Activated CD8-positive, alpha-beta memory T cell treated with anti-CD3 and anti-CD28 coated beads, Interleukin-2, amount 50 U/mL, for 24 hours (primary cell): ENCODE measurements at regions not wholly inside any gene's neighbourhood (a gene's known extent, or its start where the extent isn't known, plus 50 kb on each side); places are given as distances from the start of the nearest gene placed in this dataset.
"Not testable (repeated sequence)": the region's sequence is repeated elsewhere in the genome, so short reads cannot be mapped to it uniquely, and the experiment has no call there.

Experiments
- DNase-seq: peaks from one replicate; pipeline ENCODE4 v3.0.0-alpha.2; 2020; ENCODE audit errors: extremely low read depth

GRCh38 chr5:56732121-56732520, 83.2 kb upstream of the MAP3K1 start:
- DNase-seq, result no peak

GRCh38 chr5:56731473-56731872, 83.9 kb upstream of the MAP3K1 start:
- DNase-seq, result not testable (repeated sequence)

GRCh38 chr5:56729488-56729887, 85.9 kb upstream of the MAP3K1 start:
- no peak for DNase-seq

GRCh38 chr5:56725711-56726411, 89.5 kb upstream of the MAP3K1 start:
- no peak for DNase-seq

GRCh38 chr5:56724857-56725256, 90.5 kb upstream of the MAP3K1 start:
- not testable (repeated sequence) for DNase-seq

- DNase-seq, result no peak
Measured at GRCh38 chr5:56722317-56722716, 93.0 kb upstream of the MAP3K1 start.

GRCh38 chr5:56717253-56717987, 97.9 kb upstream of the MAP3K1 start:
- no peak for DNase-seq

- DNase-seq, result no peak
Measured at GRCh38 chr5:56715986-56716385, 99.4 kb upstream of the MAP3K1 start.

GRCh38 chr5:56712895-56713591, 102.3 kb upstream of the MAP3K1 start:
- no peak for DNase-seq

GRCh38 chr5:56710826-56711590, 104.3 kb upstream of the MAP3K1 start:
- DNase-seq, result no peak

GRCh38 chr5:56706504-56706903, 108.8 kb upstream of the MAP3K1 start:
- no peak for DNase-seq

- no peak for DNase-seq
Measured at GRCh38 chr5:56705217-56705616, 110.1 kb upstream of the MAP3K1 start.

- no peak for DNase-seq
Measured at GRCh38 chr5:56703952-56704351, 111.4 kb upstream of the MAP3K1 start.

- no peak for DNase-seq
Measured at GRCh38 chr5:56700711-56701110, 114.6 kb upstream of the MAP3K1 start.

- DNase-seq, result no peak
Measured at GRCh38 chr5:56699538-56699937, 115.8 kb upstream of the MAP3K1 start.

- no peak for DNase-seq
Measured at GRCh38 chr5:56698463-56699381, 116.6 kb upstream of the MAP3K1 start.

- DNase-seq, result no peak
Measured at GRCh38 chr5:56696900-56697299, 118.4 kb upstream of the MAP3K1 start.

GRCh38 chr5:56693220-56693579, 122.1 kb upstream of the MAP3K1 start:
- peak; percentile 10 for DNase-seq

- DNase-seq, result no peak
Measured at GRCh38 chr5:56692359-56693219, 122.8 kb upstream of the MAP3K1 start.

GRCh38 chr5:56688402-56688801, 126.9 kb upstream of the MAP3K1 start:
- no peak for DNase-seq
